Renal cortex interstitium (tissue), 11 donors: ENCODE measurements at regions not wholly inside any gene's neighbourhood (a gene's known extent, or its start where the extent isn't known, plus 50 kb on each side); places are given as distances from the start of the nearest gene placed in this dataset.
A peak's percentile ranks its signal among the peaks of the same experiment; 100 is the strongest.

ENCODE experiments used
- DNase-seq, 11 donors: peaks; one replicate each; pipeline ENCODE4 v3.0.0-alpha.2; 2013; ENCODE audit warnings: low read depth in 9 of 11, low spot score in 4 of 11; ENCODE audit errors: extremely low read depth in 1 of 11

DNA sequence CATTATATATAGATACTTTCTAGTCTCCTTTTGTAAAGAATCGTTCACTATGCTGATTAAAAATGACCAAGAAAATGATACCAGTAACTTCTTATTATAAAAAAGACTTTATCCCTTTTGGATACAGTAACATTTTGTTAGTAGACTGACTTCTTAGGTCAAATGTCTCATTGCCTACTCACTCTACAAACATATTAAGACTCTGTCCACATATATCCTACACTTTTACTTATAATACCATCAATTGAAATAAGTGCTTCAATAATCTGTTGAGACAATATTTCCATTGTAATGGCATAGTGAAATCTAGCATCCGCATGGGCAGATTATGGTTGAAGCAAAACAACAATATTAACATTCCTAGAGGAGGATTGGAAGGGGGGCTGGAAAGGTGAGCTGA lies 180.6 kb downstream of the ARL4A start:
- no peak for DNase-seq

DNA sequence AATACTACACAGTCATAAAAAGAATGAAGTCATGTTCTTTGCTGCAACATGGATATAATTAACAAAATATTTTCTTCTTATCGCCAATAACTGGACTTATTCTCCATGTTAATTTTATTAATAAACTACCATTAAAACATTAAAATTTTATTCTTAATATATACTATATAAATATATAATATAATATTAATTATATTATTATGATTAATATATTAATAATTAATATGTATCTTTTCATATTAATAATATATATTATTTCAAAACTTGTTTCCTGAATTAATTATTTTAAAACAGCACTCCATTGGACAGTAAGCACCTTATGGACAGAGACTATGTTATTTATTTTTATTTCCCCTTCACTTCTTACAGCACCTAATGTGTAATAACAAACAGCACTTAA lies 182.8 kb downstream of the ARL4A start:
- no peak for DNase-seq

DNA sequence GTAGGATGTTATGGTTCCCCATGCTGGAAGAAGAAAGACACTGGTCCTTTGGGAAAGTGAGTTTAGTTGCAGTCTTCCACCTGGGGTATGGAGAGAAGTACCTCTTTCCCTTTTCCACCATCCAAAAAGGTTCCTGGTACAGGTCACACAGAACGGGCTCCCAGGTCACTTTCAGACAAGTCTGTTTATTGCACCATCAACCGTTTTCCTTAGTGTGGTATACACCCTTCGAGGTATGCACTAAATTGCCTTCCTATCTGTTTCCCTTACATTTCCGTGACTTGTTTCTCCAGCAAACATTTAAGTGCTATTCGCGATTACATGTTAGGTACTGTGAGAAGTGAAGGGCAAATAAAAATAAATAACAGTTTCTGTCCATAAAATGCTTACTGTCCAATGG lies 185.1 kb downstream of the ARL4A start:
- DNase-seq: no peak

DNA sequence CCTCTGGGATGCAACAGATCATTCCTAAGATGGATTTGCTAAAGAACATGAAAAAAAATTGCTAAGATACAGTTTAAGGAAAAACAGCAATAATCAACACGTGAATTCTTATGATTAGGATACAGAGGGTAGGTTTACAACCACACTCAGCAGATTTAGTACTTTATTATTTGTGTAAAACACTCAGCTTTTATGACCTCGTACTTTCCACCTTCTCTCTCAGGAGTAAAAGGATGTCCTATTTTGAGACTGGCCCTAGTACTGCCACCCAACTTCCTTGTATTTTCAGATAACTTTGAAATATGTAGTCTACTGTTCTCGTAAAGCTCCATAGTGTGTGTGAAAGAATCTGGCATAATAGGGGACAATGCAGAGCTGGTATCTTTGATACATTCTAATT lies 186.1 kb downstream of the ARL4A start:
- no peak for DNase-seq

DNA sequence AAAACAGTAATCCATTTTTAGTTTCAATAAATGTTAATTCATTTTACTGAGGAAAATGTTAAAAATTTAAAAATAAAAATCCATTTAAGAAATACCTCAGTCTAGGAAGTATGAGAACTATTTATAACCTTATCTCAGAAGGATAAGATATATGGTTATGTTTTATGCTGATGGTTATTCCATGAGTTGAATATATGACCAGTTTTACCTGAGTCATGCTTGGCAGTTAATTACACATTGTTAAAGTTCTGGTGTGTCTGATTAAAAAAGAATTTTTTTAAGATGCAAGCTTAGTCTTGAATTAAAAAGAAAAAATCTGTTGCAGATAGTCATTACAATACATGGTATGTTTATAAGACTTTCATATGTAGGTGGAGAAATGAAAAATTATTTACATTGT lies 191.7 kb downstream of the ARL4A start:
- no peak for DNase-seq

DNA sequence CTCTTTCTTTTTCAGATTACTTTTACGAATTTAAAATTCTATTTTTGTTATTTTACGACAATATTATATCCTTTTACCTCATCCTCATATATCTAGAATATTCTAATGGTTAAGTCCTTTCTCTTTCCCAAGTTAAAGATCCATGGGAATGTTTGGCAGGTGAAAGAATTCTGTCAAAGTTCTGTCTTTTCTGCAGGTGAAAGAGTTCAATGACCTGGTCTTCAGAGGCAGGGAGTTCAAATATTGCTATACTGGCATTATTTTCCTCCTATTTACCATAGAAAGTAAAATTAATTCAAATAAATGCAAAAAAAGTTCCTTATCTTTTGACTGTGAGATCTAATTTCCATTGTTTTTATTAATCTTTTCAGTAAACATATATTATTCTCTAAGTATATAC lies 194.3 kb downstream of the ARL4A start:
- no peak for DNase-seq

DNA sequence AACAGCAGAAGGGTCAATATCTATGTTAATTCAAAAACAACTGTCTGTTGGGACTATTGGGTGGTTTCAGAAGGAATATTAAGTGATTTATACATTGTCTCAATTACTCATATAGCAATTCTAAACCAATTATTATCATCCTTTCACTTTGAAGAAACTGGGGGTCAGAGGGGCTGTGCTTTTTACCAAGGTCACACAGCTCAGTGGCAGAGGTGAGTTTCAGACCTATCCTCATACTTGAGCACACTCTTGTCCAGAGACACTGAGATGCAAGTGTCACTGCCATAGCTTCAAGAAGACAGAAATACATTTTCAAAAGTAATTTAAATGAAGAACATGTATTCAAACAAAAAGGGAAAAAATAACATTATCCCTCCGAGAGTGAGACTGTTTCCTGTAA lies 195.3 kb downstream of the ARL4A start:
- DNase-seq: no peak

DNA sequence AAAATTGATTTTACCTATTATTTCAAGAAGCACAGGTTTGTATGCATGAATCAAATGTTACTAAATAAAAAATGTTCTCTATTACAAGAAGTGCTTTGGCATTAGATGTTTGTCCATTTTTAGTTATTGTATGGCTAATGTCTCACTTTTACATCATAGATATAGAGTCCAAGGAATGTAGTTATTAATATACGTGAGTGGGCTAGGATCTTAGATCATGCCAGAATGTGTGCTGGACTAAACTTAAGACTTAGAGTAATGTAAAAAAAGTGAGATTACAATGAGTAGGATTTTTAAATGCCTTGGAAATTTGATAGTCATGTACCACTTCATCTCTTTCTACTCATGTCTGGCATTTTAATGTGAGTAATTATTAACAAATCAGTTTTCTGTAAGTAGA lies 196.6 kb downstream of the ARL4A start:
- no peak for DNase-seq

DNA sequence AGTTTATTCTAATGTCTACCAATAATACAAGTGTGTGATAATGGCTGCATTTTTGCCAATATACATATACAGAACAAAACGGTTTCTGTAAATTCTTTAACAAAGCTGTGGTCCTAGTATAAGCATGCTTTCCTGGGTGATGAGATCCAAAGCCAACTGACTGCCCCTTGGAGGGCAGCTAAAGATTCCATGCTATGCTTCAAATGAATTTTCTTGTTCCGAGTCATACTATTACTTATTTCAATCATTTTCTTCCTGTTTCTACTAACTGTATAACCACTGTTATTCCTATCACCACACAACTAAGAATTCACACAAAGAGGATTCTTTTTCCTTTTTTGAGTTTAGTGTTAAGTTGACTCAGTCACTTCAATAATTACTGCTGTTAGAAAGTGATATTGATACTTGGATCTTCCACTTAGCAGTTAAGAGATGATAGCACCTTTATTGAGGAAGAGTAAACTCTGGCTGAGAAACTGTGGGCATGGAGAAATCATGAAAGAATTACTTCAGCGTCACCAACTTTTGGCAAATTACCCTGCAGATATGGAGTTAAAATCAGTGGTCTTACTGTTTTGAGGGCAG lies 197.5 kb downstream of the ARL4A start:
- DNase-seq: no peak

DNA sequence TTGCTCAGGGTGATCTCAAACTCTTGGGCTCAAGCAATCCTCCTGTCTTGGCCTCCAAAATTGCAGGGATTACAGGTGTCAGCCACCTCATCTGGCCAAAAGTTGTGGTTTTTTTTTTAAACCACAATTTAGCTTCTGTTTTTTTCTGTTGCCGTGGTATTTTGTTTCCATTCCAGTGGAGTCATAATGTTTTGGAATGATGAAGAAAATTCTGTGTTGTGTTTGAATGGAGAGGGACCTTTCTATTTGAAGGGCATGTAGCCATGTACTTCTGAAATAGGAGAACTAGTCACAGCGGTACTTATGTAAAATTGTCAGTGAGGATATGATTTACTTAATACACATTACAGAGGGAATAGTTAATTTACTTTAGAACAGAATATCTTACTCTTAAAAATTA lies 201.3 kb downstream of the ARL4A start:
- no peak for DNase-seq

DNA sequence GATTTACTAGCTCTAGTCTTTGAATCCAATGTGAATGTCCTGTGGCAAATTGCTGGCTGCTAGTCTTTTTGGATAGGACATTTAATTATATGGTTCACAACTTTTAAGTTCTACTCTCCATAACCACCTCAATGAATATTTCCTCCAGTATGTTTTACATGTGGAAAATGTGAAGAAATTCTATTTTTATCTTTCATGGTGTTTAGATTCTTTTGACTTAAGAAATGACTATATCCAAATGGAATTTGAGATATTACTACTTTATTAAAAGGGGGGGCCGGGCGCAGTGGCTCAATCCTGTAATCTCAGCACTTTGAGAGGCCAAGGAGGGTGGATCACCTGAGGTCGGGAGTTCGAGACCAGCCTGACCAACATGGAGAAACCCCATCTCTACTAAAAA lies 202.0 kb downstream of the ARL4A start:
- DNase-seq: no peak

DNA sequence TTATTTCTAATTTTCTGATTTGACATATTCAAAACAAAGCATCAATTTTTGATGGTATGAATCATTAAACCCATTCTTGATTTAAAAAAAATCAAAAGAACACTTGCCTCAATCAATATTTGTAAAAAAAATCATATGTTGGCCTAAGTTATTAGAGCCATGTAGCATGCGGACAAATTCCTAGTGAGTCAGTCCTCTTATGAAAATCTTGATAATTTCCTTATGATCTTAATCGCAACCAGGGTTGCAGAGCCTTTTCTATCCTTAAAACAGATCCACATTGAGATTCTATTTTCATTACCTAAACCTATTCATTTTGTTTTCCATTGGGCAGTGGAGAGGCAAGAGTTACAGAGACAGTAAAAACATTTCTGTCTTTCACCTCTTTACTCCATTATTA lies 203.2 kb downstream of the ARL4A start:
- no peak for DNase-seq

DNA sequence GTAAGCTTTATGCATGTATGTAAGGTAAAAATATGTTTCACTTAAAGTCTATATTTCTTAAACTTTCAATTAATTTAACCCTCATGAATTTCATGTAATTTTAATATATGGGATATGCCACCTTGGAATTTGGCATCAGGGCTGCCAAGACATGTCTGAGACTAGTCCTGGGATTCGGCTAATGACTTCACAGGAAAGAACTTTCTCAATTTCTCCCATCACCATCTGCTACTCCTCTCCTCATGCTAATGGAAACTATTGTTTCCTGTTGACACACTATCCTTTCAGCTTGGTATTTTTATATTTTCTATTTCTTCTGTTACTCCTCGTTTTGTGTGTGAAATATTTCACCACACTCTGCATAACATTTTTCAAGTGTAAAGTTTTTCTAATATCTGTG lies 205.9 kb downstream of the ARL4A start:
- DNase-seq: no peak

DNA sequence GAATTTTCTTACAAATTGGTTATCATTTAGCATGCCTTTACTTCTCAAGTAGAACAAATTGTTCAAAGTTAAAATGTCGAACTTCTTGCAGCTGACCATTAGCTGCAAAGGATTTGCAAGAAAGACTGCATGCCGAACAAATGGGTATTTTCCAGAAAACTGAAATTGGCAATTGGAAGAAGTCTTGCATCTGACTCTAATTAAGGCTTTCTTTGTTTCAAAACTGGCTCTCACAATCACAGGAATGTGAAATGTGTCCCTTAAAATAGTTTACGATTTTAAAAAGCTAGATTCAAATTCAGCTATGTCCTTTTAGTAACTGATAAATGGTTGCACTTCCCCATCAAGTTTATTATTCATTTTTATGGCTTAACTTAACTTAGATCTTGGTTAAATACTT lies 207.9 kb downstream of the ARL4A start:
- DNase-seq: peak in 2 of 11 donors; percentile 2 to 5

DNA sequence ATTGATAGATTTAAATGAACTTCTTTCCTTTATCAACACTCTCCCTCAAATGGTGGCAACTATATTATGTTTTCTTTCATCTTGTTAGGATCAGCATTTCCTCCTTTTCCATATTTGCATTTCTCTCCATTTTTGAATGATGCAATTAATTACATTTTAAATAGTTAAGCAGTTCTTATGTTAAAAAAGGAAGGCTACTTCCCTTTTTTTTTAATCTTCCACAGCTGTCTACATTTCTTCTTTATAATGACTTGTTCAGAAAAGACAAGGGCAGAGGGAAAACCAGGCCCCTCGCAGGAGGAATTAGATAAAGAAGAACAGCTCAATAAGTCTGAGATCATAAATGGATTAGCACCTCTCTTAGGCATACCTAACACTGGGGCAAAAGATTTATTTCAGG lies 208.9 kb downstream of the ARL4A start:
- DNase-seq: no peak

DNA sequence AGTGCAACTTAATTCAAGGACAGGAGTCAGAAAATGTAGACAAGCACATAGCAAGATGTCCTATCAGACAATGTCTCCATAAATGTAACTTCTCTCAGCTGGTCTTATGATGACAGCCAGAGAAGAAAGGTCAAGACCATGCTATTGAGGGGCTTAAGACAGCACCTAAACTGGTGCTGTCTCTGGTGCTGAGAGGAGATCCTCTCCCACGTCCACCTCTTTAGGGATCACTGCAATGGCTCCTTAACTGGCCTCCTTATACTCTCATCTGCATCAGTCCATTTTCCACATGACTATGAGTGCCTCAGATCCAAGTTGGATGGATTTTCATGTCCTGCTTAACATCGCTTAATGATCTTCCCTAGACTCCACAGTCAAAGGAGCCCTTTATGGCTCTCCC lies 210.6 kb downstream of the ARL4A start:
- DNase-seq: no peak

DNA sequence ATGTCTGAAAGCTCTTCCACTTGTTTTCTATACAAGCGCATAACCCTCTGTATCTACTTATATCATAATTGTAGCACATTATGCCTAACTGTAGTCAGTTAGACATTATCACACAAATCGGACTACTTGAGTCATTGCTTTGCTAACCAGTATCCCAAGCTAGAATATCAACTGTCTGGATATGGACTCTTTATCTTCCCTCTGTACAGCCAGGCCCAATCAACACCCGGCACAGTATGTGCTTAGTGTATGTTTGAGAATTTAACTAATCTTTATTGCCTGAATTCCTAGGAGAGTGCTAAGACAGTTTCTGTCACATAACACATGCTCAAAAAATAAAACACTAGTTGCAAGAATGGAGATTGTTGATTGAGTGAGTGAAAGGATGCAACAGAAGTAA lies 211.2 kb downstream of the ARL4A start:
- no peak for DNase-seq

DNA sequence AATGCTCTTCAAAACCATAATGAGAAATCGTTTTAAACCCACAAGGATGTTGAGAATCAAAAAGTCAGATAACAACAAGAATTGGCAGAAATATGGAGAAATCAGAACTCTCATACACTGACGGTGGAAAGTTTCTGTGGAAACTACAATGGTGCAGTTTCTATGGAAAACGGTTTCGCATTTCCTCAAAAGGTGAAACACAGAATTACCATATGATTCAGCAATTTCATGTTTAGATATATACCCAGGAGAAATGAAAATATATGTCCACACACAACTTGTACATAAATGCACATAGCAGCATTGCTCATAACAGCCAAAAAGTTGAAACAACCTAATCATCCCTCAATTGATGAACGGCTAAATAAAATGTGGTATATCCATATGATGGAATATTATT lies 218.2 kb downstream of the ARL4A start:
- DNase-seq: no peak

DNA sequence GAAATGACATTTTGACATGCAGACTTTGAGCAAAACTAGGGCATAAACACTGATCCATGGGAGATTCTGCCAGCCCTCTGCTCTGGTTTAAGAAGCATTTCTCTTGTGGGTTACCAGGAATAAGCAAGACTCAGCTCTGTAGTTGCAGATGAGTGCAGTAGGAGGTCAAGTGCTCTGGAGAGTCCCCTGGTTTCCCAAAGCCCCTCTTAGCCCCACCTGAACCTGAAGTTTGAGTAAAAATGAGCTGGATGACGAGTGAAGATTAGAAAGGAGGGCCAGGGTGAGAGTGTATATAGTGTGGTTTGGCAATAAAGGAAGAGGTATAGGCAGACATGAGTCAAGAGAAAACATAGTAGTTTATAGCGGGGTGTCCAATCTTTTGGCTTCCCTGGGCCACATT lies 220.3 kb downstream of the ARL4A start:
- DNase-seq: no peak

DNA sequence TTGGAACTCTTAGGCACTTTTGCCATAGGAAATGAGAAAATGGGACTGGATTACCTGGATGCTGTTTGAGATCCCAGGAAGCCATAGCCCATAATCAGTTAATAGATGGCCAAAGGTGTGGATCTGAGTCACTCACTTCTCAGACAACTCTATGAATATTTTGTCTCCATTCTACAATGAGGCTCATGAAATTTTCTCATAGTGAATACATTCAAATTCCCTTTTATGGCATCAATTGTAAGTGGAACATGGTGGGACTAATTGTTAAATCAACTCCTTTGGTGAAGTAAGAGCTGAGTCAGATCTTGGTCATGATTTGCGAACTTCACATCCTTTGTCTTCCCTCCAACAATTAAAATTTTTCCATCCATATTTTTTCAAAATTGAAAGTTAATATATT lies 222.1 kb downstream of the ARL4A start:
- DNase-seq: no peak

DNA sequence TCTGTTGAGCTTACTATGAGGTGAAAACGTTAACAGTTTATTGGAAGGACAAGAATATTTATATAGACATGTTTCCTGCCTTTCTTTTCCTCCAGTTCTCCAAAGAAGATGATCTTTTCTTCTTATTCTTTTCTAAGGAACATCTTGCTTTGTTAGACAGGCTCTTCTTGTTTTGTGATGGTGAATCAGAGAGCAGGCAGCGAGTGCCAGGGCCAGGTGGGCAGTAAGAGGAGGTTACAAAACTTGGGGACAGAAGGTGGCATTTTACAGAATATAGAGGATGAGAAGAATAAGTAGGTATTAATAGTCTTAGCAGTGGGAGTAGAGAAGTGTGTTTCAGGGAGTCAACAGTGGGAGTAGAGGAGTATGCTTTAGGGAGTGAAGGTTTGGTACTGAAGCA lies 223.6 kb downstream of the ARL4A start:
- DNase-seq: no peak

DNA sequence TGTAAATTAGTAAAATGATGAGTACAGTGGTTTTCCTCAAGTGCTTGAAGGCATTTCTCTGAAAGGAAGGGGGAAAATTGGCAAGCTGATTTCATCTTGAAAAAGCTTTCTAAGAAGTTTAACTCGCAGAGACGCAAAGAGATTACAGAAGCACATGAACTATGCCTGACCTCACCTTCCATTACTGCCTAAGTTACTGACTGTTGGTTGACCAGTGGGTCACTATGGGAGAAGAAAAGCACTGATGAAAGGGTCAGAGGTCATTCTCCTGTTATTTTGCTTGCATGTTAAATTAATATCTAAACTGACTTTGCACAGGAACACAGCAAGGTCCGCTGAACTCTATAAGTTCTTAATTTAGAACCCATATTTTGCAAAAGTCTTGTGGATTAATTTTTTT lies 225.6 kb downstream of the ARL4A start:
- DNase-seq: no peak
